Stimulated activated CD4-positive, alpha-beta T cell treated with anti-CD3 and anti-CD28 coated beads, Interleukin-15, amount 100 ng/mL, for 48 hours (primary cell): ENCODE measurements at regions not wholly inside any gene's neighbourhood (a gene's known extent, or its start where the extent isn't known, plus 50 kb on each side); places are given as distances from the start of the nearest gene placed in this dataset.

Experiments used
- DNase-seq, 2 donors: peaks; one replicate each; pipeline ENCODE4 v3.0.0-alpha.2; 2020; ENCODE audit warnings: low read depth in 2 of 2

- DNase-seq = no peak
Measured at GRCh38 chr6:87936065-87936464, 111.6 kb upstream of the SPACA1 start.

DNA sequence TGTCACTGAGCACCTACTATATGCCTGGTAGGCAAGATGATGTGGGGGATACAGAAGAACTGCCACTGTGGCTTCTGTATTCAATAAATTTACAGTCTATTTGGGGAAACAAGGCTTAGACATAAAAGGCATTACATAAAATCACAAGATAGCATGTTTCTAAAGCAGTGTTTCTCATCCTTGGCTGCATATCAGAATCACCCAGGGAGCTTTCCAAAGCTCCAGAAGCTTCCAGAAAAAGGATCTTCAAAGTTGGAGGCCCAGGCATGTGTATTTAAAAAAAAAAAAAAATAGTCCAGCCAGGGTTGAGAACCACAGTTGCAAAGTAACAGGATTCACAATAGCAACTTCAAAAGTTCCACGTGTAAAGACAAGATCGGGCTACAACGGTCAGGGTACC is 112.4 kb upstream of the SPACA1 start:
- DNase-seq = no peak

DNA sequence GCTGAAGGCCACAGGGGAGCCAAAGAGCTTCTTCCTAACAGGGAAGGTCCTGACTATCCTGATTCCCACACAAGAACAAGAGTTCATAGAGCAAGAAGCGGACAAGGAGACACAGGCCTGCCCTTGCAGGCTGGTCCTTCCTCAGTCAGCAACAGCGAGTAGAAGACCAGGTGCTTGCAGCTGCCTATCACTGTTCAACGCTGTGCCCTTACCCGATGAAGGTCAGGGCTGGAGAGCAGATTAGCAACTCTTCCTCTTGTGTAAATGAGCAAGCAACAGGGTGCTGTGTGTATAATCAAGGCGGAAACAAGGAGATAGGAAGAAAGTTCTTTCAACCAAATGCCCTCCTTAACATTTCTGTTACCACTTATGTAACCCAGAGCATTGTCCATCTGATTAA is 115.3 kb upstream of the SPACA1 start:
- DNase-seq = no peak

GRCh38 chr6:87929843-87930288 is 117.8 kb upstream of the SPACA1 start:
- DNase-seq = peak in 1 of 2 donors; percentile 52

DNA sequence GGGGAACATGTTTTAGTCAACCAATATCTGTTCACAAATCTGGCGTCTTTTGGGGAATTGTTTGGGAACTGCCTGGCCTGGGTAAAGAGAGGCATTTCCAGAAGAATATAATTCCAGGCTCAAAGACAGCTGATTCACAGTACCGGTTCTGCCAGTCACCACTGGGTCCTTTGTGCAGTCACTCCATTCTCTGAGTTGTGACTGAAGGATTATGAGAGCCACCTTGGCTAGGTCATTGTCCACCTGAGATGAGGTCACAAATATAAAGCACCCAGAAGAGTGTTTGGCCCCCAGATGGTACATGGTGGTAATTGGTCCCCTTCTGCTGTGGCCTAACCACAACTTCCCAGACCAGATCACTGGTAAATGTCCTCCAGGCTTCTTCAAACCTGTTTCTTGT is 121.0 kb upstream of the SPACA1 start:
- DNase-seq = no peak

DNA sequence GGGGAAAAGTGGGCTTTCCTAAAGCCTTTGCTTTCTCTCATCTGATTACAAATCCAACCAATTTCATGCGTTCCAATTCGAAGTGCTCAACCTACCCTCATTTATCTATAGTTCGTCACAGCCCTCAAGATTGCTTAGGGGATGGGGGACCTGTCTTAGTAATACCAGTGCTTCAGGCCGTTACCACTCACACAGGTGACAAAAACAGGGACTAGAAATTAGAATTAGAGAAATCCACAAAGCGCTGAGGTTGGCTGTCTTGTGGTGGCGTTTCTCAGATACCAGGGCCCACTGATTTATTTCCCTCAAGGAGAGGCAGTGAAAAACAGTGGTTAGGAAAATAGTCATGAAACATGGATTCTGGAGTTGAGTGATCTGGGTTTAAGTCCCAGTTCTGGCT is 121.6 kb upstream of the SPACA1 start:
- DNase-seq = no peak

DNA sequence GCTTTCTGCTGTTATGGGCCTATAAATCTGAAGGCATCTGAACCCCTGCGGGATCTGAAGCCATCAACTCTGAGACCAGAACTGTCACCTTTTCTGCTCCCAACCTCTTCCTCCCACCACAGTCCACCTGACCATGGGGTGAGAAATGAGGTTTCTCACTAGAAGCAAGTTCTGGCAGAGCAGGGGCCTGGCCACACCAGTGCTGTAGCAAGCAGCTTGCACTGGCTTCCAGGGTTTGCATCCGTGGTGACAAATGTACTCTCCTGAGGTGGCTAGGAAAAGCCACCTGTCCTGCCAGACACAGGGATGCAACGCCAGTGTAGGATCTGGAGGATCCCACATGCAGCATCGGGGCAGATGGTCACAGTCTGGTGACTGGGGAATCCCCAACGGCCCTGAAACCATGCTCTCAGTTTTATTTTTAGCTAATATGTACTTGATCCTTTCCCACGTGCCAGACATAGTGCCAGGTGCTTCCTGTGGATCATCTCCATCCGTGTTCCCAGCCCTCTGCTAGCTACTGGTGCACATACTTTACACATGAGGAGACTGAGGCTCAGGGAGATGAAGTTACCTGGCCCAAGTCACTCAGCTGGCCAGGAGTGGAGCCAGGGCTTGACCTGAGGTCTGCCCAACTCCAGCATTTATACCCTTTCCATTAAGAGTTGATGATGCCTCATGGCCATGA is 122.1 kb upstream of the SPACA1 start:
- no peak for DNase-seq

DNA sequence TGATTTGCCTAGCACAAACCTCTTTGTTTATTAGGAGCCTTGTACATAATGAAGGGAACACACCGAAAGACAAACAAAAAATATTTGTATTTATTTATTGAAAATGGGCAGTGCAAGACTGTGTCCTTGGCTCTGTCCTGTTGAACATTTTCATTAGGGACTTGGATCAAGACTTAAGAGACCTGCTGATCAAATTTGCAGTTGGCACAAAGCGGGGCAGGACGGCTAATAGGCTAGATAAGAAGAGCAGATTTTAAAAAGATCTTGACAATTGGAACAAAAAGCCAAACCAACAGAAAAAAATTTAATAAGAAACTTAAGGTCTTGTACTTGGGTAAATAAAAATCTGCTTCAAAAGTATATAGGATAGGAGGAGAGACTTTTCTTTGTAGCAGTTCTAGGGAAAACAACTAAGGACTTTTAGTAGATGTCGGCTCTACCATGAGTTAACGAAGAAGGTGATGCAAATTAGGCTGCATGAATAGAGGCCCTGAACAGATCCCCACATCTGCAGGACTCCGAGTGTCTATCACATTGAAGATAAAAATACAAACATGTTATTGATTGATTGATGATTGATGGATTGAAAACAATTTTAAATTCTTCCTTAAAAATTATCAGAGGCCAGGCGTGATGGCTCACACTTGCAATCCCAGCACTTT is 124.1 kb upstream of the SPACA1 start:
- no peak for DNase-seq

- no peak for DNase-seq
Measured at GRCh38 chr6:87922947-87923330, 124.7 kb upstream of the SPACA1 start.

- DNase-seq = no peak
Measured at GRCh38 chr6:87922196-87922946, 125.3 kb upstream of the SPACA1 start.

DNA sequence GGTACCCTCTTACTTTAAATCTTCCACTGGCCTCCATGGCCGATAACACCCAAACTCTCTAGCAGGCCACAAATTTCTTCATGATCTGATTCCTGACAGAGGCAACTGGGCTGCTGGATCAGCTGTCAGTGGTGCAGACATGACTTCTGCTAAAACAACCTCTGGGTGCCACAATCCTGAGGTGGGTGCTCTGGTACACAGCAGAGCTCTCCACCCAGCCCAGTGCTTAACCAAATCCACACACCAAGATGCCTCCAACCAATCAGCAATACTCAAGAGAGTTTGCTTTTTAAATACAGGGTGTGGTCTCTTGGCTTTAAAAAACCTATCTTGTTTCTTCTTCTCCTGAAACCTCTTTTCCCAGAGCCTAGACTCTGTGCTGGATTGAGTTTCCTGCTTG is 126.6 kb upstream of the SPACA1 start:
- no peak for DNase-seq

GRCh38 chr6:87920245-87920644 is 127.4 kb upstream of the SPACA1 start:
- DNase-seq = no peak

DNA sequence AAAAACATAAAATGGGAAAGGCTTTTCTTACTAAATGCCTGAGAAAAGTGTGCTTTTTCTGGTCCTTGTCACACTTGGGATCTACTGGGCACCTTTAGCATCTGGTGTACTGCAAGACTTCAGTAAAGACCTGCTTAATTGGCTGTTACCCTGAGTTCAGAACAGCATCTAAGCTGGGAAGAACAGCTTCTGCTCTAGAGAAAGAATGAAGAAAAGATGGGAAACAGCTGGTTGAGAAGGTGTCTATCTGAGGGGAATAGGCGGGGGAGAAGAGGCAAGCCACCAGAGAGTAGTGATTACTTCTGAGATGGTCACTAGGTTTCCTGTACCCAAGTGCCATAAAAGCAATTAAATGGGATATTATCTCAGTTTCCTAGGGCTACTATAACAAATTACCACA is 128.2 kb upstream of the SPACA1 start:
- DNase-seq = no peak

DNA sequence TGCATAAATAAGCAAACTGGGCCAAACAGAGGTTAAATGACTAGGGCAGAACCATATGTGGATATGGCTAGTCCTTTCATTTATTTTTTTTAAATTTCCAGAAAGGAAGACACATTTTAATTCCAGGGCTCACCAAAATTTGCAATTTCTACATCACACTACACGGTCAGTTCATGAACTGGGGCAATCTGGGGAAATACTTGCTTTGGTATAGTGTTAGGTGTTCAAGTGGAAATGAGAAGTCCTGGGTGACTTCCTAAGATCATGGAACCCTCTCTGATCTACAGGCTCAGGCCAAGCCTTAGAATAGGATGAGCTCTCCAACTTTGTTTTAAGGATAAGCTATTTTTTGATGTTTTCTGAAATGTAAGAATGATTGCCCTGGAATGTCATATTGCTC is 128.6 kb upstream of the SPACA1 start:
- DNase-seq = no peak

DNA sequence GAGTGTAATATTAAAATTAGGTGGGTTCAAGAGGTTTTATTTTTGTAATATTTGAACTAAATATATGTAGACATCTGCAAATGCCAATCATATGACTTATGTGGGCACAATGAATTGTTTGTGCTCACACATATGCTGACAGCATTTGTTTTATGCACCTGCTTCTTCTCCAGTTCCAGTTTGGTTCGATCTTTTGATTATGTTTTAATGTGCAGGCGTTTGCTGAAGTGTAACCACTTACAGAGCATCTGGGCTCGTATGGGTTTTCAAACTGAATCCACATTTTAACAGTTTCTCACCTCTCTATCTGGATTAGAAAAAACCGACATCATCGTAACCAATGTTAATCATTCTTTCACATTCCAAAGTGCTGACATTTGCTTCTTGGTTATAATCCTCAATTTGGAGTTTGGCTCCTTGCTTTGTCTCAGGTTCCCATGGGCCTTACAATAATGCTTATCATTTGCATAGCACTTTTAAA is 129.1 kb upstream of the SPACA1 start:
- DNase-seq = no peak

GRCh38 chr6:87917886-87918285 is 129.8 kb upstream of the SPACA1 start:
- no peak for DNase-seq

GRCh38 chr6:87916446-87916845 is 131.2 kb upstream of the SPACA1 start:
- no peak for DNase-seq

DNA sequence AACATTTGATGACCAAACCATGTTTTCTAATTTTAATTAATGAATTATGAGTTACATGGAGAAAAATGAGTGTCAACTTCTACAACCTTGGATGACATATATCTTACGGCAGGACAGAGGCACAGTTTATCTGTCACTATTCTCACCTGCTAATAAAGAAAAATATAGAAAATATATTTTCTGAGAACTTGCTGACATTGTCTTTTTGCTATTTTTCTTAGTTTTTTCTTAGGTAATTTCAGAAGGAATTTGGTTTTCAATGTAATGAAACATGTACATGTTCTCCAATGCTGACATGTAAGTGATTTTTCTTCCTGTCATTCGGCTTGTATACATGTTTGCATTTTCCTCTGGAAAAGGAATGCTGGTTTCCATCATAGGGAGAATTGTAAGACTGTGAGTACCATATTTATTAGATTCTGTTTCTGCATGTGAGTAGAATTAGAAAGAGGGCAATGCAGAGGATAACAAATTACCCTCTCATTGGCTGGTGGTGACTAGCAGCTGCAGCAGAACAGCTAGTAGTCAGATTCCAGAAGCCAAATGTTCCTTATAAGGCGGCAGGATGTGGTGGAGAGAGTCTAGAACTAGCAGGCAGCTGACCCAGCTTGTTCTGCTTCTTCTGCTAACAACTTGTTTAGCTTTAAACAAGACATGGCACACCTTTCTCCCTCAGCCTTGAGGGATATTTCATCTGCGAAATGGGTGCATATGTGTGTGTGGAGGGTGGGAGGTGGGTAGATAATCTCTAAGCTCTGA is 132.8 kb upstream of the SPACA1 start:
- DNase-seq = no peak

- DNase-seq = no peak
Measured at GRCh38 chr6:87913974-87914373, 133.7 kb upstream of the SPACA1 start.

DNA sequence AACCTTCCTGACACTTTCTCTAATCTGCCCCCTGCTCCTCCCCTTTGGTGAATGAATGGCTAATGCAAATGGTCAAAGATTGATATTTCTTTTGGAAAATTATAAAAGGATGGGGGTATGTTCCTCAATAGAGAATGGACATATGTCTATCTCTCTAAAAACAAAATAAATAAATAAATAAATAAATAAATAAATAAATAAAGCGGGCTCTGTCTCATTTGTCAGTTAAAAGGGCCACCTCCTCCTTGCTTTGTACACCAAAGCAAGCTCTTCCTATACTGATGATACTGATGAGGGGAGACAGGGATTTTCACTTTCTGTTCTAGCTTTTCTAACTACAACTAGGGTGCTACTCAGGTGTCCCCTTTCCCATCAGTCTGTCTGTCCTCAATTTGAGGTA is 135.5 kb upstream of the SPACA1 start:
- no peak for DNase-seq

DNA sequence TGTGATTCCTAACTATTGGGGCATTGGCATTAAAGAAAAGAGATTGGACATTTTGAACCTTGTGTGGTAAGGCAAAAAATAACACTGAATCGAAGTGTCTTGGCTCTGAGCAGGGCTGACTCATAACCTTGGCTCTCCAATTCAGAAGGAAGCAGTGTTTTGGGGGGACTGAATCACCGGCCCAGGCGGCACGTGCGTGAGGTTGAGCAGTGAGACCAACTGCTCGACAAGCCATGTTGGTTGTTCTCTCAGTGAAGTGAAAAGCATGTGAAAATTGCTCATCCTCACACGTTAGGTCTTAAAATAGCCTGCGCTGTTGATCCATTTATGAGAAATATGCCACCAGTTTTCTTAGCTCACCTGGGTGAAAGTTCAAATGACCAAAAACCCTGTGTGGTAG is 137.8 kb upstream of the SPACA1 start:
- DNase-seq = peak; percentile 13 to 34
